ENCODE measurements at regions not wholly inside any gene's neighbourhood (a gene's known extent, or its start where the extent isn't known, plus 50 kb on each side); places are given as distances from the start of the nearest gene placed in this dataset.

DNA sequence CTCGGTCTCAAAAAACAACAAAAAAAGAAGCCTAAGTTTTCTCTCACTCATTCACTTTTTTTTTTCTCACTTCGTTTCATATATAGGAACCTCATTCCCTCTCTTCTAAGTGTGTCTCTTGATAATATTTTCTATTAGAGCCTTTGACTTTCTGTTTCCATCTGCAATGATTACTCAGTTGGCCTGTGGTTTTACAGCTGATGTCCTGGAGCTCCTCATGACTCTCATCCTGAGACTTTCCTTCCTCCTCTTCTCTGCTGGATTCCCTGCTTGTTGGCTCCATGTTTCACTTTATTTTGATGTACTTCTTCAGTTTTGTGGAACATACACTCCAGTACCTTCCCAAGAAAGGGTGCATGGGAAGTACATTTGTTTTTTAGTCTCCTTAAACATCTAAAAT is 154.2 kb upstream of the GATA6 start:
- TF ChIP-seq, protein P1, sequence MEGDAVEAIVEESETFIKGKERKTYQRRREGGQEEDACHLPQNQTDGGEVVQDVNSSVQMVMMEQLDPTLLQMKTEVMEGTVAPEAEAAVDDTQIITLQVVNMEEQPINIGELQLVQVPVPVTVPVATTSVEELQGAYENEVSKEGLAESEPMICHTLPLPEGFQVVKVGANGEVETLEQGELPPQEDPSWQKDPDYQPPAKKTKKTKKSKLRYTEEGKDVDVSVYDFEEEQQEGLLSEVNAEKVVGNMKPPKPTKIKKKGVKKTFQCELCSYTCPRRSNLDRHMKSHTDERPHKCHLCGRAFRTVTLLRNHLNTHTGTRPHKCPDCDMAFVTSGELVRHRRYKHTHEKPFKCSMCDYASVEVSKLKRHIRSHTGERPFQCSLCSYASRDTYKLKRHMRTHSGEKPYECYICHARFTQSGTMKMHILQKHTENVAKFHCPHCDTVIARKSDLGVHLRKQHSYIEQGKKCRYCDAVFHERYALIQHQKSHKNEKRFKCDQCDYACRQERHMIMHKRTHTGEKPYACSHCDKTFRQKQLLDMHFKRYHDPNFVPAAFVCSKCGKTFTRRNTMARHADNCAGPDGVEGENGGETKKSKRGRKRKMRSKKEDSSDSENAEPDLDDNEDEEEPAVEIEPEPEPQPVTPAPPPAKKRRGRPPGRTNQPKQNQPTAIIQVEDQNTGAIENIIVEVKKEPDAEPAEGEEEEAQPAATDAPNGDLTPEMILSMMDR (IDR thresholded peaks at IDR 0.05), result no peak
- TF ChIP-seq POLR2A (IDR thresholded peaks at IDR 0.05; ENCODE audit: low read depth), result no peak

All from esophagus muscularis mucosa (tissue), 3 donors.